NCI-H1694 treated with DMSO at 0.1 percent for 48 hours (cell line): ENCODE measurements at regions not wholly inside any gene's neighbourhood (a gene's known extent, or its start where the extent isn't known, plus 50 kb on each side); places are given as distances from the start of the nearest gene placed in this dataset.
A peak's percentile ranks its signal among the peaks of the same experiment; 100 is the strongest.

Experiments used
- DNase-seq: peaks from one replicate; lab custom pipeline; 2025; lab: John Stamatoyannopoulos, UW

DNA sequence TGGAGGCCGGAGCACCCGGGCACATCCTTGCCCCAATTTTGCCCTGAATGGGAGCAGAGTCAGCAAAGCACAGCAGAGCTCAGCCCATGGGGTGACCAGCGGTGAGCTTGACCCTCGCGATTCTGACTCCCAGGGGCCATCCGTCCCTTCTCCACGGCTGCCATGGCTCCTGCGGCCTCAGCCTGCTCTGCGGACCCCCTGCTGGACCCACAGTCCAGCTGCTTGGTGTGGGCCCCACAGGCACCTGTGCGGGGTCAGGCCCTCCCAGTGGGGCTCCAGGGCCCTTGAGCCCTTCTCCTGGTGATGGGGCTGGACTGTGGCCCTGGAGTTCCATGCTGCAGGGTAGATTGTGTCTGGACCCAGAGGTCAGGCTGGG is 144.2 kb downstream of the ENGASE start:
- no peak for DNase-seq

DNA sequence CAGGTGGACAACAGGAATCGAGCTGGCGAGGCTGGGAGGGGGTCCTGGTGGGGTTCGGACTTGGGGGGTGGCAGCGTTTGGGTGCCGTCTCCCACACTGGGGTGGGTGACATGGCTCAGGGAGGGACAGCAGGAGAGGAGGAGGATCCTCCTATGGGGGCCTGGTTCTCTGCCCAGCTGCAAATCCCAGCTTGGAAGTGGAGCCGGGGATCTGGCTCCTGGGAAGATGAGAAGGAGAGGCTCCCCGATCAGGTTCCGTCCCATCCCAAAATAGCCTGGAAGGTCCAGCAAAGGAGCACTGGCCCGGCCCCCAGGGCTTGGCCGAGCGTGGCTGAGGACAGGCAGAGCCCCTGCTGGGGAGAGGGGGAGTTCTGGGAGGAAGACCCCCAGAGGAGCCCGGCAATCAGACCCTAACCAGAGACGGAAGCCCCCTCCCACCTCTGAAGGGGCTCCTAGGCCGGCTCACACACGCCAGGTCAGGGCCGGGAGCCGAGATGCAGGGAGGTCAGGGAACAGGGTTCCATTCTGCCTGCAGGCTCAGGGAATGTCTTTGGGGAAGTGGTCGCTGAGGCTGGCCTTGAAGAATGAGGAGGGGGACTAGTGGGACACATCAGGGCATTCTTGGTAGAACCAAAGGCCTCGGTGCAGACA is 143.7 kb downstream of the ENGASE start:
- DNase-seq, result no peak

DNA sequence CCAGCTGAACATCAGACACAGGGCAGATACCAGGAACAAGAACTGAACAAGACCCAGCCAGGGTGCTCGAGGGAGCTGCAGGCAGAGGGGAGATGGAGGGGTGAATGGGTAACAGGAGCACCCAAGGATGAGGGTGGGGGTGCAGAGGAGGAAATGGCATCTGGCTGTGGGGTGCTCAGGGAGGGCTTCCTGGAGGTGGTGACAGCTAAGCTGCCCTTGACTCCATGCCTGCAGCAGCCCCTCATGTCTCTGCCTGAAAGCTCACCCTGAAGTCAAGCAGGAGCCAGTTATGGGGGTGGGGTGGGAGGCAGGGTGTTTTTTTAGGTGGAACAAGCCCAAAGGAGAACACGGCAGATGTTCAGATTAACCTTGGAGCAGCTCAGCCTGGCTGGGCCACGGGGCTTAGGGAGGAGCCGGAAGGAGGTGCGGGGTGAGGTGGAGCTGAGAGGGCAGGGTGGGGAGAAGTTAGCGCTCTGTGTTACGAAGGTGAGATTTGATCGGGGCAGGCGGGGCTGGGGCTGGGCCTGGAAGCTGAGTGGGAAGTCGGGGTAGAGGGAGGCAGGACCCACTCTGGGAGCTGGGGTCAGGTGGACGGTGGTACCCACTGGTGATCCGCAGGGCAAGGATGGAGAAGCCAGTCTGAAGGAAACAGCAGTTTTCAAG is 143.0 kb downstream of the ENGASE start:
- peak; percentile 59 for DNase-seq

DNA sequence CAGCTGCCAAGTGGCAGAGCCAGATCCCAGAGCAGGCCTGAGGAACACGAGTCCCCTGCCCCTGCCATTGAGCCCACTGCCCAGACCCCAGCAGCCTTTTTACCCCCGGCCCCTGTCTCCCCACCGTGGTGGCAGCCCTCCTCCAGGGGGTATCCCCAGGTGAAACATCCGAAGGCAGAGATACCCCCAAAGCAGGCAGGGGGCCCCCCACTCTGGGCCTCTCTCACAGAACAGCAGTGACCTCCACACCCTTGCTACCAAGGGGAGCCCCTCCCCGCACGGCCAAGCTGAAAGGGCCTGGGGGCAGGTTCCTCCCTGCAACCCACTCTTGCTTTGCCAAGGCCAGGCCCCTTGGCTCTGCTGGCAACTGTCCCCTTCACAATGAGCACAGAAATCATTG is 142.2 kb downstream of the ENGASE start:
- no peak for DNase-seq

DNA sequence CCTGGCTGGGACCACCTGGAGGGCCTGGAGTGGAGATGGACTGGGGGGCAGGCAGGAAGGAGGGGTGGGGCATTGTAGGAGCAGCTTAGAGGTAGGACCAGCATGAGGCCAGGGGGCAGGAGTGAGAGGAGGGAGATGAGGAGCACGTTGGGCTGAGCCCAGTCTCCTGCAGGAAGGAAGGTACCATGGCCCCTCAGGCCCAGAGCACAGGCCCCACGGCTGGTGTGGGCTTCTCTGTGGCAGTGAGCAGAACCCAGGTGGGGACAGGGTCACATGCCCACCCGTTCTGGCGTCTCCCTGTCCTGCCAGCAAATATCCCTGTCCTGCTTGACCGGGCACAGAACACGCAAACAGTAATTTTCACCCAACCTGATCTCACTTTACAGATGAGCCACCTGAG is 141.8 kb downstream of the ENGASE start:
- DNase-seq, result no peak

GRCh38 chr17:79215631-79216030 is 141.0 kb downstream of the ENGASE start:
- DNase-seq, result no peak

- DNase-seq, result peak; percentile 81
Measured at GRCh38 chr17:79214940-79215604, 140.4 kb downstream of the ENGASE start.

GRCh38 chr17:79214459-79214858 is 139.8 kb downstream of the ENGASE start:
- DNase-seq, result peak; percentile 65

DNA sequence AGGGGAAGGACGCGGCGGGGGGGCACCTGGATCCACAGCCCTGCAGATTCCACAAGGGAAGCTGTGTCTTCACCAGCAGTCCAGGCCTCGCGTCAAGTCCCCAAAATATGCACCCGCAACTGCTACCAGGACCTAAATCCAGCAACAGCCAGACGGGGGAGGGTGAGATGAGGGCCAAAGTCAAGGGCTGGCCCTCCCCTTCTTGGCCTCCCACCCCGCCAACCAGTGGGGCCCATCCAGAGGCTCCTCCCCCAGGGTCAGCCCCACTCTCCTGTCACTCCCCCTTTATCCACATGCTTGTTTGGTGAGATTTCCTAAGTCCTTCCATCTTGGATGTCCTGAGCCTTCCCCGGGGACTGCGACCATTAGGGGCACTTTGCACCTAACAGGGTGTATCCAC is 138.7 kb downstream of the ENGASE start:
- DNase-seq, result no peak

DNA sequence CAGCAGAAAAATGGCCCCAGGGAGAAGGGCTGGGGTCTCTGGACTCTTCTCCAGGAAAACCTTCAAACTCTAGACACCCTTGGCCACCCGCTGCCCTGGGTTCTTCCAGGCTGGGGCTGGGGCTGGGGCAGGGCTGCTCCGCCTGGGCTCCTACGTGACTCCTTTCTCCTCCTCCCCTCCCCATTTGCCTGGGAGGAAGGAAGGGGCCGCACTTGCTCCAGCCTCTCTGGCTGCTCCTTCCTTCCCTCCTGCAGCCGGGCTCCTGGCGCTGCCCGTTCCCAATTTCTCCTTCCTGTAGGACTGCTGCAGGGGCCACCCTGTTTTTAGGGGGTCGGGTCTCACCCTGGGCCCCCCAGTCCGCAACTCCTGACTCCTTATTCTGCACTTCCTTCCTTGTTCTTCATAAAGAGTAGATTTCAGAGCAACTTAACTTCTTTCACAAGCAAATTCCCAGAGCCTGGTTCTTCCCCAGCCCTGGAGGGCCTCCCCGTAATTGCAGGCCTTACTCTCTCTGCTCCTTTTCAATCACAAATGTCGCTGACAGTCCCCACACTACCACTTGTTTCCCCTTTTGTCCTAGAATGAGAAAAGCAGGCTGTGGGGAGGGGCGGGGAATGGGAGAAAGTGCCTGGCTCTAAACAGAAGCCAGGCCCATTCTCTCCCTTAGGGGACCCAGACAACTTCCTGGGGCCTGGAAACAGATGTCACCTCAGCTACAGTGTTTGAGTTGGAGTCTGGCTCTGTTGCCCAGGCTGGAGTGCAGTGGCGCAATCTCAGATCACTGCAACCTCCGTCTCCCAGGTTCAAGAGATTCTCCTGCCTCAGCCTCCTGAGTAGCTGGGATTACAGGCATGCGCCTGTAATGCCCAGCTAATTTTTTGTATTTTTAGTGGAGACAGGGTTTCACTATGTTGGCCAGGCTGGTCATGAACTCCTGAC is 137.8 kb downstream of the ENGASE start:
- no peak for DNase-seq

DNA sequence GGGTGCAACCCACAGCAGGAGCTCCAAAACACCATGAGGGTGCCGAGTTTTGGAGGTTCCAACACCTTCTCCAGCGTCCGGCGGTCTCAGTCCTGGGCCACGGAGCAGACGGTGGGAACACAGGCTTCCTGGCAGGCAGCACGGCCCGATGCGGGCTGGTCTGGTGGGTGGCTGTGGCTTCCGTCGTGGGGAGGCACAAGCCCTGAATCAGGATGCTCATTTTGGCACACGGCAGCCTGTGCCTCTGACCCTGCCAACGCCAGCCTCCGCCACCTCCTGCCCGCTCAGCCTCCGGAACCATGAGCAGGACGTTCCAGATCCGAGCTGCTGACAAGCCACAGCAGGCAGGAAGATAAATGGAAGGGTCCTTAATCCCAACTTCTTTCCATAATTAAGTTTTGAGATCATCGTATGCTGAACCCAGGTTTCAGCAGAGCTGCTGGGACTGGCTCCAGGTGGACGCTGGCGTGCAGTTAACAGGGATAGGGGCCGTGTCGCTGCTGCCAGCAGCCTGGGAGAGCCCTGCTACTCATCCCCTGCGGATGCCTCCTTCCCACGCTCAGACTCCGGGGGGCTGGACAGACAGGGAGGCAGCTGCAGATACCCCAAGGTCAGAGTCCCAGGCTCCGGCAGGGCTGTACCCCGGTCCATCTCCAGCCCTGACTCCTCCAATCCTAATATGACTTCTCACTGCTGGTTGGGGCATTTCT is 136.6 kb downstream of the ENGASE start:
- no peak for DNase-seq

GRCh38 chr17:79210638-79211037 is 136.0 kb downstream of the ENGASE start:
- DNase-seq, result no peak

- DNase-seq, result no peak
Measured at GRCh38 chr17:79207960-79208359, 133.3 kb downstream of the ENGASE start.

DNA sequence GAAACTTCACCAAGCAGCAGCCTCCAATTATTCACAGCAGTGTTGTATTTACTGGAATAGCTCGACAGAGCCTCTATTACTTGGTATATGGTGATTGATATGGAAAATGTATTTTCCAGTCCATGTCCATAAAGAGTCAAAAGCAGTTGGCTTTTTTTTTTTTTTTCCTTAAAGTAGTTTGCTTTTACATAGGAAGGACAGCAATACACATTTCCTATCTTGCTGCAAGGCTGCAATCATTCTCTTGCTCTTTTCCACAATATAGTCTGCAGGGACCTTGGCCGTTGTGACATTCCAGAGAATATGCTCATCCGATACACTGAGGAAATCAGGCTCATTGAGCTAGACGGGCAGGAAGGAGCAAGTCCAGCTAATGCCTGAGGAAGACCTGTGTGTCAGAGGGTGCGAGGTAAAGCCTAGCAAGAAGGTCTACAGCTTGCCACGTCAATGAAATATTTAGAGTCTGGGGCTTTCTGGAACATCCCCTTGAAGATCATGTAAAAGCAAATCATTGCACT is 131.1 kb downstream of the ENGASE start:
- DNase-seq, result no peak

- no peak for DNase-seq
Measured at GRCh38 chr17:79204261-79204660, 129.6 kb downstream of the ENGASE start.

DNA sequence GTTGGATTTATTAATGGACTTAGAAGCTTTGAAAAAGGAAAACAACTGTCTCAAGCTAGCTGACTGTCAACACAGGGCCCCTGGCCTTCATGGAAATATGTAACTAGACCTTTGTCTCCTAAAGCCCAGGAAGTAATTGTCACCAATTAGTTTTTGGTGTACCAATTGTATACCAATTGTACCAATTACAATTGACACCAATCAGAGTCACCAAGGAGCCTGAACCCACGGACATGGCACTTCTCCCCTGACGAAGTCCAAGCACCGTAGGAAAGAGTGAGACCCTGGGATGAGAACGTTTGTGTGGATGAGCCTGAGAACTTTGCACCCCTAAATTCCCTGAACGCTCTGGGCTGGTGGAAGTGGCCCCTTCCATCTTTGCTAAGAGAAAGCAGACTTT is 129.0 kb downstream of the ENGASE start:
- DNase-seq, result no peak

DNA sequence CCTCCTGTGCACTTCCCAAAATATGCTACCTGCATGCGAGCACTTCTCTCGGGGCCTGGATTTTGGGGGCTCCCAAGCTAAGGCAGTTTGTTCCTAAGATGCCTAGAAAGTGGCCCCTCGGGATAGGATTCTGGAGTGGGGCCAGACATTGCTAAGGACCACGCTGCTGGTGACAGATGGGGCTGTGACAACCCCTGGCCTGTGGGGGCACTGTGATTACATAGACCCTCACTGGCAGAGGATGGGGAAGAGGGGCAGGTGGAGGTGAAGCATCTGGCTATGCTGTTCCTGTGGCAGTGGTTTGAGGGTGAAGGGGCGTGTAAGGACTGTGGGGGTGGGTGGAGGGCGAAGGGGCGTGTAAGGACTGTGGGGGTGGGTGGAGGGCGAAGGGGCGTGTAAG is 128.4 kb downstream of the ENGASE start:
- DNase-seq, result peak; percentile 42

- DNase-seq, result peak; percentile 69
Measured at GRCh38 chr17:79202480-79202879, 127.9 kb downstream of the ENGASE start.

- no peak for DNase-seq
Measured at GRCh38 chr17:79201536-79202227, 127.1 kb downstream of the ENGASE start.

DNA sequence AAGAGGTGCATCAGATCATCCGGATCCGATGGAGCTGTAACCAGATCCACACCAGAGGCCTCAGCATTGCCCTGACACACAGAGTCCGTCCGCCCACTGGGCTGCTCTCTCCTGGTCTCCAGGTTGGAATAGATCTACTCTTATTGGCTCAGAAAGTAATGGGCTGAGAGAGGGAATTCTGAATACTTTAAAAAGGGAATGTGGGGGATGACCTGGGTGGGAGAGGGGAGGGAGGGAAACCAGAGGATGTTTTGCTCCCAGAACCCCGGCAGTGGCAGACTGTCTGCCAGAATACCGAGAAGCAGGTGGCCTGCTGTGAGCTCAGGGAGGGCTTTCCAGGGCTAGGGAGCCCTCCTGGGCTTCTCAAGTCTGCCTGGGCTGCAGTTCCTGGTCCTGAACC is 126.5 kb downstream of the ENGASE start:
- DNase-seq, result no peak

- no peak for DNase-seq
Measured at GRCh38 chr17:79196913-79197312, 122.3 kb downstream of the ENGASE start.
